Osteocyte (in vitro differentiated cells): ENCODE measurements at regions not wholly inside any gene's neighbourhood (a gene's known extent, or its start where the extent isn't known, plus 50 kb on each side); places are given as distances from the start of the nearest gene placed in this dataset.
"Not testable (repeated sequence)": the region's sequence is repeated elsewhere in the genome, so short reads cannot be mapped to it uniquely, and the experiment has no call there.

Experiments
- DNase-seq: peaks from one replicate; pipeline ENCODE4 v3.0.0; 2021; ENCODE audit warnings: mixed read lengths; ENCODE audit not compliant: unreplicated experiment; ENCODE audit errors: extremely low spot score
- H3K27ac Mint-ChIP-seq: one replicate; pipeline ENCODE4 v1.8.0; 2021; ENCODE audit warnings: mild to moderate bottlenecking, mixed read lengths; ENCODE audit not compliant: unreplicated experiment
- H3K27me3 Mint-ChIP-seq: one replicate; pipeline ENCODE4 v1.8.0; 2021; ENCODE audit warnings: mixed read lengths; ENCODE audit not compliant: unreplicated experiment
- H3K36me3 Mint-ChIP-seq: one replicate; pipeline ENCODE4 v1.8.0; 2021; ENCODE audit warnings: mixed read lengths; ENCODE audit not compliant: unreplicated experiment
- H3K4me1 Mint-ChIP-seq: one replicate; pipeline ENCODE4 v1.8.0; 2021; ENCODE audit warnings: mixed read lengths; ENCODE audit not compliant: unreplicated experiment
- H3K4me3 Mint-ChIP-seq: one replicate; pipeline ENCODE4 v1.8.0; 2021; ENCODE audit warnings: mild to moderate bottlenecking, moderate library complexity, mixed read lengths; ENCODE audit not compliant: unreplicated experiment
- H3K9me3 Mint-ChIP-seq: one replicate; pipeline ENCODE4 v1.8.0; 2021; ENCODE audit warnings: mixed read lengths; ENCODE audit not compliant: unreplicated experiment
- CTCF ChIP-seq: fragments of 200-600 bp; sonication (generic); IDR thresholded peaks from 2 replicates; pipeline ENCODE4 v1.5.0; 2021; ENCODE audit warnings: antibody characterized with exemption, mild to moderate bottlenecking, moderate library complexity

GRCh38 chr12:31801872-31802271 lies 73.1 kb upstream of the AMN1 start:
- Mint-ChIP-seq H3K27ac (no peak overlapping the region), H3K4me3 (no peak overlapping the region), H3K27me3 (no peaks in the 10 kb centered on the region), H3K4me1 (no peaks in the 10 kb centered on the region), H3K9me3 (no peaks in the 10 kb centered on the region), H3K36me3 (no peaks in the 10 kb centered on the region)
- no peak for TF ChIP-seq CTCF
- DNase-seq: no peak

- no peaks in the 10 kb centered on the region for H3K9me3 Mint-ChIP-seq
- DNase-seq: no peak
- no peak overlapping the region for H3K4me3 Mint-ChIP-seq
- TF ChIP-seq CTCF: no peak
- H3K36me3 Mint-ChIP-seq: no peaks in the 10 kb centered on the region
- H3K27ac Mint-ChIP-seq: no peak overlapping the region
- no peaks in the 10 kb centered on the region for H3K4me1 Mint-ChIP-seq
- peaks cover 2% of the 10 kb centered on the region for H3K27me3 Mint-ChIP-seq
Measured at GRCh38 chr12:31797230-31797872, 68.5 kb upstream of the AMN1 start.

- Mint-ChIP-seq H3K9me3 (no peaks in the 10 kb centered on the region), H3K36me3 (no peaks in the 10 kb centered on the region), H3K4me3 (no peak overlapping the region), H3K4me1 (no peaks in the 10 kb centered on the region), H3K27ac (no peak overlapping the region), H3K27me3 (peaks cover 2% of the 10 kb centered on the region)
- TF ChIP-seq CTCF: no peak
- no peak for DNase-seq
Measured at GRCh38 chr12:31796270-31796951, 67.6 kb upstream of the AMN1 start.

- H3K27me3 Mint-ChIP-seq: peaks cover 2% of the 10 kb centered on the region
- H3K36me3 Mint-ChIP-seq: no peaks in the 10 kb centered on the region
- no peaks in the 10 kb centered on the region for H3K9me3 Mint-ChIP-seq
- no peak for DNase-seq
- no peak overlapping the region for H3K4me3 Mint-ChIP-seq
- H3K27ac Mint-ChIP-seq: no peak overlapping the region
- H3K4me1 Mint-ChIP-seq: no peaks in the 10 kb centered on the region
- no peak for TF ChIP-seq CTCF
Measured at GRCh38 chr12:31794745-31795144, 65.9 kb upstream of the AMN1 start.

GRCh38 chr12:31791265-31791664 lies 62.4 kb upstream of the AMN1 start:
- H3K4me1 Mint-ChIP-seq, H3K9me3 Mint-ChIP-seq, DNase-seq, H3K27me3 Mint-ChIP-seq, H3K36me3 Mint-ChIP-seq, H3K4me3 Mint-ChIP-seq, H3K27ac Mint-ChIP-seq: not testable (repeated sequence)
